ENCODE measurements at regions not wholly inside any gene's neighbourhood (a gene's known extent, or its start where the extent isn't known, plus 50 kb on each side); places are given as distances from the start of the nearest gene placed in this dataset.

DNA sequence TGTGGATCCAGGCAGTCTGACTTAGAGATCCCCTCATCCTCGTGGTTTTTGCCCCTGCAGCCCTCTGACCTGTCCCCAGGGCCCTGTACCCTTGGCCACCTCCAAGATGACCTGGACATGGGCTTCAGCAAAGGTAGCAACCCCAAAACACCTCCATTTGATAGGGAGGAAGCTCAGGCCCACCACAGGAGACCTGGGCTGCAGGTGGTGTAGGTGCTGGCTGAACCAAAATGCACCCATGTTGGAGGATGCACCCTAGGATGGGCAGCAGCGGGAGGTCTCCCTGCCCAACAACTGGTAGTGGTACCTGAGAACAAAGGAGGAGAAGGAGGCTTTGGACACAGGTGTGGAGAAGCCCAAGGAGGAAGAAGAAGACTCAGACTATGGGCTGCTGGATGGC is 188.7 kb downstream of the ZNF716 start:
- no peak for TF ChIP-seq POLR2A (IDR thresholded peaks at IDR 0.05)
- TF ChIP-seq, protein P1, sequence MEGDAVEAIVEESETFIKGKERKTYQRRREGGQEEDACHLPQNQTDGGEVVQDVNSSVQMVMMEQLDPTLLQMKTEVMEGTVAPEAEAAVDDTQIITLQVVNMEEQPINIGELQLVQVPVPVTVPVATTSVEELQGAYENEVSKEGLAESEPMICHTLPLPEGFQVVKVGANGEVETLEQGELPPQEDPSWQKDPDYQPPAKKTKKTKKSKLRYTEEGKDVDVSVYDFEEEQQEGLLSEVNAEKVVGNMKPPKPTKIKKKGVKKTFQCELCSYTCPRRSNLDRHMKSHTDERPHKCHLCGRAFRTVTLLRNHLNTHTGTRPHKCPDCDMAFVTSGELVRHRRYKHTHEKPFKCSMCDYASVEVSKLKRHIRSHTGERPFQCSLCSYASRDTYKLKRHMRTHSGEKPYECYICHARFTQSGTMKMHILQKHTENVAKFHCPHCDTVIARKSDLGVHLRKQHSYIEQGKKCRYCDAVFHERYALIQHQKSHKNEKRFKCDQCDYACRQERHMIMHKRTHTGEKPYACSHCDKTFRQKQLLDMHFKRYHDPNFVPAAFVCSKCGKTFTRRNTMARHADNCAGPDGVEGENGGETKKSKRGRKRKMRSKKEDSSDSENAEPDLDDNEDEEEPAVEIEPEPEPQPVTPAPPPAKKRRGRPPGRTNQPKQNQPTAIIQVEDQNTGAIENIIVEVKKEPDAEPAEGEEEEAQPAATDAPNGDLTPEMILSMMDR (IDR thresholded peaks at IDR 0.05), result no peak
- no peak for TF ChIP-seq EP300 (IDR thresholded peaks at IDR 0.05)

Data from tibial nerve (tissue), 4 donors.